ENCODE measurements at regions not wholly inside any gene's neighbourhood (a gene's known extent, or its start where the extent isn't known, plus 50 kb on each side); places are given as distances from the start of the nearest gene placed in this dataset.
A peak's percentile ranks its signal among the peaks of the same experiment; 100 is the strongest.
"Not testable (repeated sequence)": the region's sequence is repeated elsewhere in the genome, so short reads cannot be mapped to it uniquely, and the experiment has no call there.

GRCh38 chr10:4396401-4397283 lies 429.4 kb upstream of the AKR1E2 start:
- no peak for DNase-seq (ENCODE audit: low spot score)

GRCh38 chr10:4395731-4396130 lies 430.3 kb upstream of the AKR1E2 start:
- no peak for DNase-seq (ENCODE audit: low spot score)

GRCh38 chr10:4394455-4394854 lies 431.6 kb upstream of the AKR1E2 start:
- not testable (repeated sequence) for DNase-seq (ENCODE audit: low spot score)

- no peak for DNase-seq (ENCODE audit: low spot score)
Observed at GRCh38 chr10:4391683-4392082, 434.3 kb upstream of the AKR1E2 start.

- DNase-seq (ENCODE audit: low spot score) = no peak
Observed at GRCh38 chr10:4390219-4390618, 435.8 kb upstream of the AKR1E2 start.

GRCh38 chr10:4385231-4385870 lies 440.7 kb upstream of the AKR1E2 start:
- DNase-seq (ENCODE audit: low spot score) = no peak

- no peak for DNase-seq (ENCODE audit: low spot score)
Observed at GRCh38 chr10:4384245-4384644, 441.8 kb upstream of the AKR1E2 start.

GRCh38 chr10:4383651-4384098 lies 442.3 kb upstream of the AKR1E2 start:
- no peak for DNase-seq (ENCODE audit: low spot score)

- no peak for DNase-seq (ENCODE audit: low spot score)
Observed at GRCh38 chr10:4382811-4383210, 443.2 kb upstream of the AKR1E2 start.

GRCh38 chr10:4373612-4374011 lies 452.4 kb upstream of the AKR1E2 start:
- no peak for DNase-seq (ENCODE audit: low spot score)

- no peak for DNase-seq (ENCODE audit: low spot score)
Observed at GRCh38 chr10:4373098-4373497, 452.9 kb upstream of the AKR1E2 start.

GRCh38 chr10:4372601-4373000 lies 453.4 kb upstream of the AKR1E2 start:
- DNase-seq (ENCODE audit: low spot score) = no peak

- no peak for DNase-seq (ENCODE audit: low spot score)
Observed at GRCh38 chr10:4371691-4372295, 454.2 kb upstream of the AKR1E2 start.

- no peak for DNase-seq (ENCODE audit: low spot score)
Observed at GRCh38 chr10:4370376-4370775, 455.6 kb upstream of the AKR1E2 start.

- DNase-seq (ENCODE audit: low spot score) = no peak
Observed at GRCh38 chr10:4361581-4361980, 464.4 kb upstream of the AKR1E2 start.

GRCh38 chr10:4359003-4359402 lies 467.0 kb upstream of the AKR1E2 start:
- no peak for DNase-seq (ENCODE audit: low spot score)

GRCh38 chr10:4357911-4358310 lies 468.1 kb upstream of the AKR1E2 start:
- DNase-seq (ENCODE audit: low spot score) = no peak

GRCh38 chr10:4355350-4355749 lies 470.7 kb upstream of the AKR1E2 start:
- DNase-seq (ENCODE audit: low spot score) = peak; percentile 49

GRCh38 chr10:4354382-4354812 lies 471.6 kb upstream of the AKR1E2 start:
- peak; percentile 89 for DNase-seq (ENCODE audit: low spot score)

- DNase-seq (ENCODE audit: low spot score) = peak; percentile 87
Observed at GRCh38 chr10:4353964-4354363, 472.0 kb upstream of the AKR1E2 start.

- DNase-seq (ENCODE audit: low spot score) = peak; percentile 57
Observed at GRCh38 chr10:4353059-4353655, 472.9 kb upstream of the AKR1E2 start.

GRCh38 chr10:4352414-4352961 lies 473.5 kb upstream of the AKR1E2 start:
- peak; percentile 65 for DNase-seq (ENCODE audit: low spot score)
